ENCODE measurements at regions not wholly inside any gene's neighbourhood (a gene's known extent, or its start where the extent isn't known, plus 50 kb on each side); places are given as distances from the start of the nearest gene placed in this dataset.

DNA sequence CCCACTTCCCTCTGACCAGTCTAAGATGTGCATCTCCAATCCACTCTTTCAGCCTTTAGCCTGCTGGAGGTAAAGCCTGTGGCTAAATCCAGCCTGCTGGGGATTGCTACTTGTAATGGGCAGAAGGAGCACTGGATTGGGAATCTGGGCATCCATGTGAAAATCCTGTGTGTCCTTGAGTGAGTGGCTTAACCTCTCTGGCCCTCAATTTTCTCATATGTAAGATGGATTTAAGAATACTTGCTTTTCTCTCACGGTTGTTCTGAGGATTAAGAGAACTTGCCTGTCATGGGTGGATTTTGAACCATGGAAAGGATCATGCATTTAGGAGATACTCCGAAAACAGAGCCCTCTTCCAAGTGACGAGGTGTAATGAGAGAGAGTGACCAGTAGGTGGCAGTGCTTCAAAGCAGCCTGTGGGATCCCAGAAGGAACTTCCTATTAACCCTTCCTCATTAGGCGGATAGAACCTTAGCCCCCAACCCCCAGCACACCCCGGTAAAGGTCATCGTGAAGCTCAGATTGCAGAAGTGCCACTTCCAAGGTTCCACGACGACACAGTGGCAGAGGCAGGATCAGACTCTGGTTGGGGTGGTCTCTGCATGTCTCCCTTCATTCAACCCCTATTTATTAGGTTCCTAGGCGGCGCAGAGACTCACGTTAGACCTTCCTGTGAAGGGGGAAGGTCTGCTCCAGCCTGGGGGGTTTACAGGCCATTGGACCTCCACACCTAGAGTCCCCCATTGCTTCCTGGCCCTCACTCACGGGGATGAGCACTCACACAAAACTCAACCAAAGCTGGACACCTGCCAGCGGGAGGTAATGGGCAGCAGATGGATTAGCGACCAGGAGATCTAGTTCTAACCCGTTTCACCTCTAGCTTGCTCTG, 68.7 kb upstream of the ZNF618 start:
- Histone ChIP-seq H3K9ac (ENCODE audit: low read depth, low read length, poor library complexity, severe bottlenecking) (no peak overlapping the region), H3K27me3 (ENCODE audit: insufficient read depth, low read length, poor library complexity, severe bottlenecking) (no peaks in the 10 kb centered on the region), H3K9me3 (ENCODE audit: insufficient read depth, low read depth, low read length) (no peaks in the 10 kb centered on the region), H3K79me2 (ENCODE audit: insufficient read depth, low read length) (no peaks in the 10 kb centered on the region), H4K20me1 (ENCODE audit: insufficient read depth, low read length, poor library complexity, severe bottlenecking) (no peaks in the 10 kb centered on the region), H2AFZ (ENCODE audit: low read length) (peak overlapping the region; percentile 79), H3F3A (ENCODE audit: low read depth) (no peaks in the 10 kb centered on the region), H3K36me3 (ENCODE audit: insufficient read depth, low read length) (no peaks in the 10 kb centered on the region), H3K4me3 (ENCODE audit: low read length, poor library complexity, severe bottlenecking) (no peak overlapping the region), H3K4me1 (ENCODE audit: insufficient read depth, low read length, poor library complexity, severe bottlenecking) (no peaks in the 10 kb centered on the region), H3K4me2 (ENCODE audit: low read depth, low read length, poor library complexity, severe bottlenecking) (no peak overlapping the region), H3K9me2 (replicated peaks; ENCODE audit: low read depth, low read length) (no peaks in the 10 kb centered on the region)
- peak; percentile 96 for TF ChIP-seq CTCF (conservative IDR thresholded peaks at IDR 0.05; ENCODE audit: low read length)
- TF ChIP-seq EZH2phosphoT487 (IDR thresholded peaks at IDR 0.05; ENCODE audit: borderline replicate concordance), result no peak

DNA sequence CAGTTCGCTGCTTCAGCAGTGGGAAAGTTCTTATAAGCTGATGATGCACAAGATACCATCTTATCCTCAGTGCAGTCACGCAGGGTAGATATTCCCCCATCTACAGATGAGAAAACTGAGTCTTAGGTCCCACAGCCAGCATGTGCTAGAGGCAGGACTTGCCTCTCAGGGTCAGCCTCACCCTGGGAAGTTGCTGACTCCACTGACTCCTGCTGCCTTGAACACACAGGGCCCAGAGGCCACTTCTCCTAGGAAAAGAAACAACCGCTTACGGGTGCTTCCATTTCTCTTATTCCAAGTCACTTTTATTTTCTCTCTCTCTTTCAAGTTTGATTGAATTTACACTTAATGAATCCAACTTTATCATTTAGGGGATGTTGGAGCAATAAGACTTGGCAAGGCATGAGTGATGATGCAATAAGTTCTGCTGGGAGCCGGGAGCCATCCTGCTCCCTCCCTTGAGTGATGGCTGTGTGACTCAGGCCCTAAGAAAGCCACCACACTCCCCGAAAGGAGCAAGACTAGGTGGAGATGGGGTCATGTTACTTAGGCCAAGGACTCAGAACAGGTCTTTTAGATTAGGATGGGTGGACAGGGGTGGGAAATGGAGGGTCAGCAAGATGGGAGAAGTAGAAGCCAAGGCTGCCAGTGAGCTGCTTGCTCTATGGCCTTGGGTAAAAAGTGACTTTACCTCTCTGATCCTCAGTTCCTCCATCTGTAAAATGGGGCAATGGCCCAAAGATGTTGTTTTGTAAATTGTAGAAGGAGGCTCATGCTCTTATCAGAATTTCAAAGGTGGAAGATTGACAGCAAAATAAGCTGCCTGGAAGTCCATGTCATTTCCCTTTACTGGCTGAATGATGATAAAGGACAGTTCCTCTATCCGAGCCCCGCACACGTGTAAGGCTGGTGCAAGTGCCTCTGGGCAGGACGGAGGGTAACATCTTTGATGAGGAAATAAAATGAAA, 67.4 kb upstream of the ZNF618 start:
- TF ChIP-seq CTCF (conservative IDR thresholded peaks at IDR 0.05; ENCODE audit: low read length) (no peak), EZH2phosphoT487 (IDR thresholded peaks at IDR 0.05; ENCODE audit: borderline replicate concordance) (no peak)
- H3K4me2 ChIP-seq (ENCODE audit: low read depth, low read length, poor library complexity, severe bottlenecking), result no peak overlapping the region
- no peaks in the 10 kb centered on the region for H3K36me3 ChIP-seq (ENCODE audit: insufficient read depth, low read length)
- H3K27me3 ChIP-seq (ENCODE audit: insufficient read depth, low read length, poor library complexity, severe bottlenecking), result no peaks in the 10 kb centered on the region
- H3K4me1 ChIP-seq (ENCODE audit: insufficient read depth, low read length, poor library complexity, severe bottlenecking), result no peaks in the 10 kb centered on the region
- H3K4me3 ChIP-seq (ENCODE audit: low read length, poor library complexity, severe bottlenecking), result no peak overlapping the region
- no peaks in the 10 kb centered on the region for H3K79me2 ChIP-seq (ENCODE audit: insufficient read depth, low read length)
- H3K9me3 ChIP-seq (ENCODE audit: insufficient read depth, low read depth, low read length), result no peaks in the 10 kb centered on the region
- H3K9me2 ChIP-seq (replicated peaks; ENCODE audit: low read depth, low read length), result no peaks in the 10 kb centered on the region
- no peaks in the 10 kb centered on the region for H3F3A ChIP-seq (ENCODE audit: low read depth)
- H3K9ac ChIP-seq (ENCODE audit: low read depth, low read length, poor library complexity, severe bottlenecking), result no peak overlapping the region
- H4K20me1 ChIP-seq (ENCODE audit: insufficient read depth, low read length, poor library complexity, severe bottlenecking), result no peaks in the 10 kb centered on the region
- H2AFZ ChIP-seq (ENCODE audit: low read length), result no peak overlapping the region

- Histone ChIP-seq H4K20me1 (ENCODE audit: insufficient read depth, low read length, poor library complexity, severe bottlenecking) (no peaks in the 10 kb centered on the region), H3K79me2 (ENCODE audit: insufficient read depth, low read length) (no peaks in the 10 kb centered on the region), H3K9me2 (replicated peaks; ENCODE audit: low read depth, low read length) (no peaks in the 10 kb centered on the region), H2AFZ (ENCODE audit: low read length) (no peak overlapping the region), H3K4me3 (ENCODE audit: low read length, poor library complexity, severe bottlenecking) (no peak overlapping the region), H3K9me3 (ENCODE audit: insufficient read depth, low read depth, low read length) (no peaks in the 10 kb centered on the region), H3K36me3 (ENCODE audit: insufficient read depth, low read length) (no peaks in the 10 kb centered on the region), H3K4me2 (ENCODE audit: low read depth, low read length, poor library complexity, severe bottlenecking) (no peak overlapping the region), H3K27me3 (ENCODE audit: insufficient read depth, low read length, poor library complexity, severe bottlenecking) (no peaks in the 10 kb centered on the region), H3F3A (ENCODE audit: low read depth) (no peaks in the 10 kb centered on the region), H3K9ac (ENCODE audit: low read depth, low read length, poor library complexity, severe bottlenecking) (no peak overlapping the region), H3K4me1 (ENCODE audit: insufficient read depth, low read length, poor library complexity, severe bottlenecking) (no peaks in the 10 kb centered on the region)
- TF ChIP-seq CTCF (conservative IDR thresholded peaks at IDR 0.05; ENCODE audit: low read length), result no peak
- no peak for TF ChIP-seq EZH2phosphoT487 (IDR thresholded peaks at IDR 0.05; ENCODE audit: borderline replicate concordance)
These were observed 58.9 kb upstream of the ZNF618 start for GRCh38 chr9:113817171-113817570.
